ENCODE measurements at regions not wholly inside any gene's neighbourhood (a gene's known extent, or its start where the extent isn't known, plus 50 kb on each side); places are given as distances from the start of the nearest gene placed in this dataset.
"Not testable (repeated sequence)": the region's sequence is repeated elsewhere in the genome, so short reads cannot be mapped to it uniquely, and the experiment has no call there.

- 83 to 96% methylated on average over 4 of the region's 4 CpGs for WGBS, 2 donors
- no peak for TF ChIP-seq EP300 (IDR thresholded peaks at IDR 0.05)
- TF ChIP-seq POLR2A (IDR thresholded peaks at IDR 0.05) = no peak
- TF ChIP-seq CTCF (IDR thresholded peaks at IDR 0.05) = no peak
- no peak for TF ChIP-seq POLR2AphosphoS5 (IDR thresholded peaks at IDR 0.05)
- H3K4me3 ChIP-seq = no peak overlapping the region
- no peaks in the 10 kb centered on the region for H3K36me3 ChIP-seq
- H3K27me3 ChIP-seq = no peaks in the 10 kb centered on the region
- no peaks in the 10 kb centered on the region for H3K4me1 ChIP-seq
- no peak for DNase-seq
- no peaks in the 10 kb centered on the region for H3K9me3 ChIP-seq
- intact Hi-C loops (cut with DNase I) = no loop called here
- no peak overlapping the region for H3K27ac ChIP-seq
Measured at GRCh38 chr6:4433199-4433598, 297.8 kb upstream of the ECI2 start.

- no peaks in the 10 kb centered on the region for H3K36me3 ChIP-seq
- intact Hi-C loops (cut with DNase I) = no loop called here
- TF ChIP-seq POLR2AphosphoS5 (IDR thresholded peaks at IDR 0.05) (no peak), POLR2A (IDR thresholded peaks at IDR 0.05) (no peak), EP300 (IDR thresholded peaks at IDR 0.05) (no peak), CTCF (IDR thresholded peaks at IDR 0.05) (no peak)
Measured at GRCh38 chr6:4426968-4427367, 291.6 kb upstream of the ECI2 start.

GRCh38 chr6:4421837-4422236, 286.5 kb upstream of the ECI2 start:
- no peaks in the 10 kb centered on the region for H3K36me3 ChIP-seq
- H3K27me3 ChIP-seq = no peaks in the 10 kb centered on the region
- DNase-seq = no peak
- peaks cover 0 to 5% (median 1%) of the 10 kb centered on the region in 4 donors for H3K9me3 ChIP-seq
- 11 to 65% methylated on average over 2 of the region's 2 CpGs for WGBS, 2 donors
- H3K4me1 ChIP-seq = no peaks in the 10 kb centered on the region
- no peak overlapping the region for H3K27ac ChIP-seq
- intact Hi-C loops (cut with DNase I) = no loop called here
- no peak for TF ChIP-seq CTCF (IDR thresholded peaks at IDR 0.05)
- H3K4me3 ChIP-seq = no peak overlapping the region

More at GRCh38 chr6:4426968-4427367, 291.6 kb upstream of the ECI2 start:
- no peaks in the 10 kb centered on the region for H3K4me1 ChIP-seq
- H3K27me3 ChIP-seq = no peaks in the 10 kb centered on the region
- no peak for DNase-seq
- H3K9me3 ChIP-seq = peaks cover 0 to 5% (median 0%) of the 10 kb centered on the region in 4 donors
- no peak overlapping the region for H3K4me3 ChIP-seq
- no peak overlapping the region for H3K27ac ChIP-seq
- WGBS, 2 donors = 95 to 96% methylated on average over 5 of the region's 5 CpGs

- Histone ChIP-seq H3K27ac (no peak overlapping the region), H3K27me3 (no peaks in the 10 kb centered on the region), H3K4me3 (no peak overlapping the region), H3K36me3 (no peaks in the 10 kb centered on the region), H3K4me1 (no peaks in the 10 kb centered on the region), H3K9me3 (peaks cover 0 to 5% (median 1%) of the 10 kb centered on the region in 4 donors)
- DNase-seq = no peak
- intact Hi-C loops (cut with DNase I) = no loop called here
- WGBS, 2 donors = 52 to 77% methylated on average over 4 of the region's 4 CpGs
- no peak for TF ChIP-seq CTCF (IDR thresholded peaks at IDR 0.05)
- TF ChIP-seq POLR2AphosphoS5 (IDR thresholded peaks at IDR 0.05) = no peak
Measured at GRCh38 chr6:4420160-4420865, 284.9 kb upstream of the ECI2 start.

- no peak for TF ChIP-seq POLR2A (IDR thresholded peaks at IDR 0.05)
- TF ChIP-seq CTCF (IDR thresholded peaks at IDR 0.05) = no peak
- no peak for TF ChIP-seq POLR2AphosphoS5 (IDR thresholded peaks at IDR 0.05)
- no peak for TF ChIP-seq EP300 (IDR thresholded peaks at IDR 0.05)
- intact Hi-C loops (cut with DNase I) = no loop called here
- Histone ChIP-seq H3K9me3 (peaks cover 0 to 3% (median 0%) of the 10 kb centered on the region in 4 donors), H3K27ac (no peak overlapping the region), H3K36me3 (no peaks in the 10 kb centered on the region), H3K4me1 (no peaks in the 10 kb centered on the region), H3K4me3 (no peak overlapping the region), H3K27me3 (no peaks in the 10 kb centered on the region)
- no peak for DNase-seq
- 51 to 100% methylated on average over 1 of the region's 1 CpG for WGBS, 2 donors
Measured at GRCh38 chr6:4415549-4415948, 280.2 kb upstream of the ECI2 start.

GRCh38 chr6:4414078-4414477, 278.7 kb upstream of the ECI2 start:
- H3K4me1 ChIP-seq; H3K4me3 ChIP-seq; H3K27ac ChIP-seq; DNase-seq; H3K36me3 ChIP-seq; H3K27me3 ChIP-seq; H3K9me3 ChIP-seq; intact Hi-C loops (cut with DNase I): not testable (repeated sequence)
- WGBS, 2 donors = 71 to 85% methylated on average over 6 of the region's 6 CpGs

Measured in sigmoid colon (tissue), 6 donors.